ENCODE measurements at regions not wholly inside any gene's neighbourhood (a gene's known extent, or its start where the extent isn't known, plus 50 kb on each side); places are given as distances from the start of the nearest gene placed in this dataset.

DNA sequence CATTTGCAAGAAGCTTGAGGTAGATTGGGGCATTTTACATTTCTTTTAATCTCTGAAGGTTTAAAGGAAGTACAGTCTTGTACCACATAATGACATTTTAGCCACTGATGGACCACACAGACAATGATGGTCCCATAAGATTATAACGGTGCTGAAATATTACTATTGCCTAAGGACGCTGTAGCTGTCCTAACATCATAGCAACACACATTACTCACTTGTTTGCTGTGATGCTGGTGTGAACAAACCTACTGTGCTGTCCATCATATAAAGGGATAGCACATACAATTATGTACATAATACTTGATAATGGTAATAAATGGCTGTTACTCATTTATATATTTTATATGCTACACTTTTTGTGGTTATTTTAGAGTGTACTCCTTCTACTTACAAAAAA is 127.1 kb upstream of the CPNE8 start:
- Histone ChIP-seq H3K23ac (ENCODE audit: insufficient read length) (no peak overlapping the region), H3K36me3 (ENCODE audit: control insufficient read depth in 2 of 4, insufficient read depth in 4 of 4, low read length in 3 of 4) (no peaks in the 10 kb centered on the region), H3K79me2 (ENCODE audit: control insufficient read depth in 1 of 2, insufficient read depth in 2 of 2, low read length in 2 of 2) (no peaks in the 10 kb centered on the region), H3K14ac (ENCODE audit: insufficient read length) (no peak overlapping the region), H4K8ac (ENCODE audit: extremely low read depth, insufficient read depth, low read length) (no peak overlapping the region), H3K56ac (replicated peaks; ENCODE audit: insufficient read length, low read depth, low read length) (no peak overlapping the region), H3K9me3 (ENCODE audit: insufficient read depth in 2 of 2, low read depth in 1 of 2, low read length in 1 of 2) (no peaks in the 10 kb centered on the region), H3K9ac (replicated peaks in 1 of 4; ENCODE audit: extremely low read depth in 1 of 4, low read depth in 3 of 4, low read length in 3 of 4) (no peak overlapping the region), H3K4me1 (replicated peaks in 1 of 4; ENCODE audit: control insufficient read depth in 3 of 4, insufficient read depth in 4 of 4, low read length in 3 of 4) (no peaks in the 10 kb centered on the region), H2BK5ac (ENCODE audit: low read depth, low read length) (no peak overlapping the region), H2BK15ac (ENCODE audit: low read length) (no peak overlapping the region), H2BK120ac (replicated peaks; ENCODE audit: low read depth, low read length) (no peak overlapping the region), H3K23me2 (ENCODE audit: low read depth, low read length) (no peaks in the 10 kb centered on the region), H2BK20ac (ENCODE audit: low read length) (no peak overlapping the region), H4K91ac (replicated peaks; ENCODE audit: insufficient read length, low read length) (no peak overlapping the region), H3K27ac (ENCODE audit: low read depth, low read length) (no peak overlapping the region), H3K79me1 (ENCODE audit: low read depth, low read length) (no peaks in the 10 kb centered on the region), H2BK12ac (ENCODE audit: low read depth, low read length) (no peak overlapping the region), H4K5ac (ENCODE audit: insufficient read length, low read depth, low read length) (no peak overlapping the region), H3K18ac (ENCODE audit: extremely low read depth, low read length) (no peak overlapping the region), H3K4ac (replicated peaks; ENCODE audit: insufficient read length, low read depth, low read length) (no peak overlapping the region), H2AFZ (ENCODE audit: low read length) (no peak overlapping the region), H4K20me1 (replicated peaks in 1 of 2; ENCODE audit: control insufficient read depth in 1 of 2, insufficient read depth in 2 of 2, low read length in 2 of 2) (no peaks in the 10 kb centered on the region), H3K4me3 (ENCODE audit: extremely low read depth in 1 of 4, insufficient read depth in 2 of 4, low read depth in 3 of 4, low read length in 4 of 4) (no peak overlapping the region), H3K4me2 (ENCODE audit: insufficient read depth in 1 of 2, low read depth in 2 of 2, low read length in 2 of 2) (no peak overlapping the region), H3K27me3 (replicated peaks in 1 of 4; ENCODE audit: control insufficient read depth in 3 of 4, extremely low read depth in 1 of 4, insufficient read depth in 3 of 4, low read length in 3 of 4) (no peaks in the 10 kb centered on the region), H2AK5ac (ENCODE audit: low read depth, low read length) (no peak overlapping the region)
- 90% methylated on average over 2 of the region's 2 CpGs; no CpG with 5 or more reads in 1 of the 2 experiments for WGBS, 2 experiments (ENCODE audit: extremely low coverage in 1 of 2, insufficient coverage in 1 of 2, insufficient read length in 1 of 2, insufficient replicate concordance in 2 of 2, low coverage in 1 of 2, low lambda C conversion rate in 2 of 2, missing lambda C conversion rate in 1 of 2)
- TF ChIP-seq TAF7 (optimal IDR thresholded peaks at IDR 0.05; ENCODE audit: borderline replicate concordance, low read depth, low read length) (no peak), SIX5 (IDR thresholded peaks at IDR 0.05; ENCODE audit: low read depth, low read length) (no peak)
- POLR2A ChIA-PET (ENCODE audit: partially characterized antibody) = no interaction called here
- FAIRE-seq = no peak
- DNase-seq (ENCODE audit: low read depth in 1 of 2, low spot score in 2 of 2) = no peak
- CTCF ChIA-PET (ENCODE audit: partially characterized antibody) = no interaction called here
